Mesendoderm (in vitro differentiated cells): ENCODE measurements at regions not wholly inside any gene's neighbourhood (a gene's known extent, or its start where the extent isn't known, plus 50 kb on each side); places are given as distances from the start of the nearest gene placed in this dataset.
A peak's percentile ranks its signal among the peaks of the same experiment; 100 is the strongest.

Source experiments
- DNase-seq: peaks from one replicate; pipeline ENCODE4 v3.0.0; 2013
- H2AK5ac ChIP-seq: 2 replicates; pipeline ENCODE4 v1.6.1; 2013; ENCODE audit warnings: low read length, inconsistent platforms
- H2BK120ac ChIP-seq: 2 replicates; pipeline ENCODE4 v1.6.1; 2013; ENCODE audit warnings: low read depth, mild to moderate bottlenecking, low read length, moderate library complexity, mixed read lengths
- H2BK15ac ChIP-seq: replicated peaks from 2 replicates; pipeline ENCODE4 v1.6.1; 2013; ENCODE audit warnings: low read depth, mild to moderate bottlenecking, moderate library complexity
- H2BK5ac ChIP-seq: 2 replicates; pipeline ENCODE4 v1.6.1; 2013; ENCODE audit warnings: low read length, inconsistent platforms
- H3K18ac ChIP-seq: 2 replicates; pipeline ENCODE4 v1.6.1; 2013; ENCODE audit warnings: mild to moderate bottlenecking, low read length, mixed read lengths
- H3K23ac ChIP-seq: one replicate; pipeline ENCODE4 v1.6.1; 2013; ENCODE audit warnings: low read length
- H3K27ac ChIP-seq: 2 replicates; pipeline ENCODE4 v1.5.1; 2013; ENCODE audit warnings: low read depth, mild to moderate bottlenecking, inconsistent platforms, low read length, moderate library complexity
- H3K27me3 ChIP-seq: 2 replicates; pipeline ENCODE4 v1.6.1; 2013; ENCODE audit warnings: low read length, control low read depth, mild to moderate bottlenecking, inconsistent platforms; ENCODE audit not compliant: insufficient read depth, poor library complexity
- H3K36me3 ChIP-seq: 2 replicates; pipeline ENCODE4 v1.6.1; 2013; ENCODE audit warnings: low read length, inconsistent platforms; ENCODE audit not compliant: control insufficient read depth, insufficient read depth
- H3K4ac ChIP-seq: one replicate; pipeline ENCODE4 v1.6.1; 2013; ENCODE audit warnings: low read depth, mild to moderate bottlenecking, low read length, moderate library complexity
- H3K4me1 ChIP-seq: 2 replicates; pipeline ENCODE4 v1.6.1; 2013; ENCODE audit warnings: low read depth, low read length, inconsistent platforms; ENCODE audit not compliant: control insufficient read depth
- H3K4me2 ChIP-seq: 2 replicates; pipeline ENCODE4 v1.6.1; 2013; ENCODE audit warnings: low read length
- H3K4me3 ChIP-seq: 2 replicates; pipeline ENCODE4 v1.5.1; 2013; ENCODE audit warnings: mild to moderate bottlenecking, low read length
- H3K56ac ChIP-seq: one replicate; pipeline ENCODE4 v1.6.1; 2013; ENCODE audit warnings: low read length
- H3K79me1 ChIP-seq: 2 replicates; pipeline ENCODE4 v1.6.1; 2013; ENCODE audit warnings: low read length, inconsistent platforms
- H3K79me2 ChIP-seq: 2 replicates; pipeline ENCODE4 v1.6.1; 2013; ENCODE audit warnings: mild to moderate bottlenecking, low read length; ENCODE audit not compliant: control insufficient read depth, insufficient read depth
- H3K9ac ChIP-seq: 2 replicates; pipeline ENCODE4 v1.6.1; 2013; ENCODE audit warnings: low read length, inconsistent platforms
- H4K5ac ChIP-seq: one replicate; pipeline ENCODE4 v1.6.1; 2013; ENCODE audit warnings: low read length
- H4K8ac ChIP-seq: one replicate; pipeline ENCODE4 v1.6.1; 2013; ENCODE audit warnings: low read depth, mild to moderate bottlenecking, control low read depth, low read length, moderate library complexity
- WGBS: extraction: QIAGEN DNeasy Blood & Tissue Kit; methylation state at CpG from one replicate; pipeline ENCODE4 v1.1.7; 2013; ENCODE audit warnings: low lambda C conversion rate, missing lambda C conversion rate; ENCODE audit not compliant: insufficient coverage; ENCODE audit errors: extremely low coverage; 5-methylcytosine and 5-hydroxymethylcytosine counted together

DNA sequence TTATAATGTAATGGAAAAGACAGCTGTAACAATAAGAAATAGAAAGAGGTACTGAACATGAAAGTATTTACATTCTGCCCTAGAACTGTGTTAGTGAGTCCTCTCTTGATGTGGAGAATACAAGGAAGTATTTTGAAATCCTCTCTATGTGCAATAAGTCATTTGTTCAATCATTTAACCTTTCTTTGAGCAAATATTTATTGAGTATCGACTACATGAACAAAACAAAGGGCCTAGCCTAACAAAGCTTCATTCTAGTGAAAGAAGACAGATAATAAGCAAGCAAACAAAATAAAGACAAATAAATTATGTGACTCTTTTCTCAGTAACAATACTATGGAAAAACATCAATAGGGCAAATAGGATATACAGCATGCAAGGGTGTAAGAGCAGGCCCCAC is 354.9 kb upstream of the ATP11B start:
- Histone ChIP-seq H3K27me3 (no peaks in the 10 kb centered on the region), H3K79me1 (no peaks in the 10 kb centered on the region), H4K8ac (no peak overlapping the region), H3K4me1 (no peaks in the 10 kb centered on the region), H3K4ac (no peak overlapping the region), H2BK120ac (no peak overlapping the region), H2AK5ac (no peak overlapping the region), H3K27ac (no peak overlapping the region), H2BK15ac (no peak overlapping the region), H3K9ac (no peak overlapping the region), H3K18ac (no peak overlapping the region), H3K23ac (no peak overlapping the region), H3K4me2 (no peak overlapping the region), H3K4me3 (no peak overlapping the region), H3K56ac (no peak overlapping the region), H4K5ac (no peak overlapping the region), H2BK5ac (no peak overlapping the region), H3K79me2 (no peaks in the 10 kb centered on the region), H3K36me3 (no peaks in the 10 kb centered on the region)
- DNase-seq: no peak
- WGBS: no CpG with 5 or more reads among the region's 1 CpG

DNA sequence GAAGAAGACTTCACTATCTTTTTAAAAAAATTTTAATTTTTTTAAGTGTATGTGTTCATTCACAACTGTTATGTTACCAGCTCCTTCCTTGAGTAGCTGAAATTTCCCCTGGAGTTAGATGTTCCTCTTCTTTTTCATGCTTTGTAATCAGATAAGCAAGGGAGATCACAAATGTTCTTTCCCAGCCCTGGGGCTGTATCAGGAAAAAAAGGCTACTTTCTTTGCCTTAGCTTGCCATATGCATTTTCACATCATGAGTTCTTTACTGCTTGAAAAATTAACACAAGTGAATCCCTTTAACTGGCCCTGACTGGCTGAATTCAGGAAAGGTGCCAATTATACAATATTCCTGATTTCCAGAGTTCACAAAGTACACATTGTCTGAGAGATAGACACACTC is 353.2 kb upstream of the ATP11B start:
- peak; percentile 13 for DNase-seq
- Histone ChIP-seq H3K4me2 (no peak overlapping the region), H3K4me3 (no peak overlapping the region), H3K18ac (no peak overlapping the region), H2BK5ac (no peak overlapping the region), H3K36me3 (no peaks in the 10 kb centered on the region), H4K8ac (no peak overlapping the region), H3K27me3 (no peaks in the 10 kb centered on the region), H2AK5ac (no peak overlapping the region), H4K5ac (no peak overlapping the region), H2BK15ac (no peak overlapping the region), H3K23ac (no peak overlapping the region), H3K79me2 (no peaks in the 10 kb centered on the region), H3K9ac (no peak overlapping the region), H3K4ac (no peak overlapping the region), H3K27ac (no peak overlapping the region), H3K79me1 (no peaks in the 10 kb centered on the region), H3K56ac (no peak overlapping the region), H2BK120ac (no peak overlapping the region), H3K4me1 (no peaks in the 10 kb centered on the region)

DNA sequence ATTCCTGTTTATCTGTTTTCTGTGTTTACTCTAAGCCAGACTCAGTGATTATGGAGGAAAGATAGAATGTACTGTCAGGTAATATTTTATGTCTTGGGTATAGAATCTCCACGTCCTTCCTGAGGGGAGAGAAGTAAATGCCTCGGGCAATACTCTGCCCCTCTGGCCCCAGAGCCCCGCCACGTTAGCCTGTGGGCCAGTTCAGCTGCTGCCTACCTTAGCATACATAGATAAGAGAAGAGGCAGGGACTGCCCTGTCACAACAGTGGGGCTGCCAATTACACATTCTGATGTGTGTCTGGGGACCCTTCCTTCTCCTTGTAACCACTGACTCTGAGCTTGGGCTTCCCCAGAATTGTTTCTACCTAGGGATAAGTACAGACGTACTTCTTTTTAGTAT is 347.7 kb upstream of the ATP11B start:
- DNase-seq: peak; percentile 40
- no CpG with 5 or more reads among the region's 5 CpGs for WGBS

DNA sequence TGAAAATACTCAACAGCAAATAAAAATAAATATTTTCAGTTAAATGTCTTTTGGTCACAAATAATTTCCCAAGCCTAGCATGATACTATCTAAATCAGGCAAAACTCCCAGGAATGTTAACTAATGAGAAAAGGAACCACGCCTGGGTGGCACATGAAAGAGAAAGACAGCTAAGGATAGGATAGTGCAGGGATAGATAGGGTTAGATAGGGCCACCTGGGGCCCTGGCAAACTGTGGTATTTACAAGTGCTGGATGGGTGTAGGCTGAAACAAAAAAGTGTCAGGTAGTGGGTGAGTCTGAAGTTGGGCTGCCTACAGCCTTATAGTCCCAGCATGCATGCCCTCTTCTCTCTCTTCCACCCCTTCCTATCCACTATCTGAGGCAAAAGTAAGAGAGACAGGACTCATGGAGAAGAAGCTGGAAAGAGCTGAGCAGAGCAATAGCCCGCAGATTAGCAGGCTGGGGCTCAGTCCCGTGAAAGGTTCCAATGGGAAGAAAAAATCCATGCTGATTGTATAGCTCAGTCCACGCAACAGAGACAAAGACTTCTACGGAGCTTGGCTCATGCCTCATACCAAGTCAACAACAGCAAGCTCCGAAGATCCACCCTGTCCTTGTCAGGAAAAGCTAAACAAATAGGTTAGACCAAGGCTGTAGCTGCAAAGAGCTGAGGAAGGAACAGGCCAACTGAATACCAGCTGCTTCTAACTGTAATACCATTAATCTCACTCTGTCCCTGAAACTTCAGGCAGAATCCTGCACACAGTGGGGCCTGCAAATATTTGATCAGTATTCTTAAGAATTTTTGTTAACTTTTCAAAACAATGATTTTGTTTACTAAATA is 342.1 kb upstream of the ATP11B start:
- Histone ChIP-seq H3K9ac (no peak overlapping the region), H2BK120ac (no peak overlapping the region), H4K8ac (no peak overlapping the region), H3K79me1 (no peaks in the 10 kb centered on the region), H3K27ac (peak overlapping the region; percentile 39), H2BK15ac (no peak overlapping the region), H3K27me3 (no peaks in the 10 kb centered on the region), H3K4me2 (no peak overlapping the region), H3K79me2 (no peaks in the 10 kb centered on the region), H3K4me1 (peaks cover 3% of the 10 kb centered on the region), H2AK5ac (no peak overlapping the region), H3K18ac (no peak overlapping the region), H2BK5ac (peak overlapping the region; percentile 52), H3K4me3 (no peak overlapping the region), H3K4ac (no peak overlapping the region), H3K36me3 (no peaks in the 10 kb centered on the region), H3K23ac (no peak overlapping the region), H3K56ac (no peak overlapping the region), H4K5ac (no peak overlapping the region)
- peak; percentile 89 for DNase-seq
- WGBS: no CpG with 5 or more reads among the region's 6 CpGs

More for the DNA sequence above, 347.7 kb upstream of the ATP11B start:
- H3K23ac ChIP-seq: no peak overlapping the region
- no peak overlapping the region for H4K5ac ChIP-seq
- no peak overlapping the region for H2AK5ac ChIP-seq
- H3K9ac ChIP-seq: no peak overlapping the region
- no peak overlapping the region for H2BK15ac ChIP-seq
- H3K4me1 ChIP-seq: no peaks in the 10 kb centered on the region
- H3K36me3 ChIP-seq: no peaks in the 10 kb centered on the region
- no peak overlapping the region for H3K56ac ChIP-seq
- no peak overlapping the region for H3K27ac ChIP-seq
- H3K79me2 ChIP-seq: no peaks in the 10 kb centered on the region
- no peak overlapping the region for H3K4me3 ChIP-seq
- no peak overlapping the region for H3K18ac ChIP-seq
- H3K79me1 ChIP-seq: no peaks in the 10 kb centered on the region
- no peak overlapping the region for H3K4ac ChIP-seq
- H3K27me3 ChIP-seq: no peaks in the 10 kb centered on the region
- no peak overlapping the region for H2BK5ac ChIP-seq
- no peak overlapping the region for H2BK120ac ChIP-seq
- H3K4me2 ChIP-seq: no peak overlapping the region
- H4K8ac ChIP-seq: no peak overlapping the region

DNA sequence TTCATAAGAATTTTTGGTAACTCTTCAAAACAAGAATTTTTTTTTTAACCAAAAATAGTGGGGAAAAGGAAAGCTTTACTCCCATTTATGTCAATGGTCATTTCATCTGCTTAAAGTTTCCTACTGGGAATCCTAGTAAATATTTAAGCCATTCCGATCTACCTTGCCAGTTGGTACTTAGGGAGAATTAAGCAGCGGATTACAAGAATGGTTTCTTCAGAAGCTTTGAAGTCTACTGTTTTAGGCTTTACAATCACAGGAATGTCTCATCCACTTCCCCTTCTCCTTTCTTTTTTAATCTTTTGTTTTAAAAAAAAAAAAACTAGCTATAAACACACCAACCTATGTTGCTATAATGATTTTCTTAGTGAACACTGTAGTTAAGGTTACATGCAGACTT is 341.4 kb upstream of the ATP11B start:
- no peak overlapping the region for H4K8ac ChIP-seq
- H3K4me1 ChIP-seq: peaks cover 3% of the 10 kb centered on the region
- peak; percentile 58 for DNase-seq
- no peak overlapping the region for H3K4me2 ChIP-seq
- no peak overlapping the region for H3K18ac ChIP-seq
- H2AK5ac ChIP-seq: no peak overlapping the region
- H3K79me1 ChIP-seq: no peaks in the 10 kb centered on the region
- H3K23ac ChIP-seq: no peak overlapping the region
- H4K5ac ChIP-seq: no peak overlapping the region
- H3K79me2 ChIP-seq: no peaks in the 10 kb centered on the region
- no peak overlapping the region for H3K4me3 ChIP-seq
- no peak overlapping the region for H3K9ac ChIP-seq
- H2BK15ac ChIP-seq: no peak overlapping the region
- H3K36me3 ChIP-seq: no peaks in the 10 kb centered on the region
- H3K27me3 ChIP-seq: no peaks in the 10 kb centered on the region
- no peak overlapping the region for H3K4ac ChIP-seq
- no CpG with 5 or more reads among the region's 2 CpGs for WGBS
- no peak overlapping the region for H3K56ac ChIP-seq
- no peak overlapping the region for H3K27ac ChIP-seq
- H2BK5ac ChIP-seq: no peak overlapping the region
- no peak overlapping the region for H2BK120ac ChIP-seq

DNA sequence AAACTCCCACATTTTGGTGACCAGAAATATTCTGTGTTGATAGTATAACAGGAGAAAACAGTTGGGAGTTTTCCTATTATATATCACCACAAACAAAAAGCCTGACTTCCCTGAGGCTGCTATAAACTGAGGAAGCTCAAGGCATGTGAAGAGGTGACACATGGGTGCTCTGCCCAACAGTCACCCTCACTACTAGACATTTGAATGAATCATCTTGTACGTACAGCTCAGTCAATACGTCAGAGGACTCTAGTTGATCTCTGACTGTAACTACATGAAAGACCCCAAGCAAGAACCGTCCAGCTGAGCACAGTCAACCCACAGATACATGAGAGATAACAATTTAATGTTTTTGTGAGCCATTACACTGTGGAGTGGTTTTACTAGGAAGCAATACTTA is 338.3 kb upstream of the ATP11B start:
- Histone ChIP-seq H2BK15ac (no peak overlapping the region), H4K5ac (no peak overlapping the region), H3K27ac (no peak overlapping the region), H3K4ac (no peak overlapping the region), H2AK5ac (no peak overlapping the region), H3K79me1 (no peaks in the 10 kb centered on the region), H3K4me1 (peaks cover 3% of the 10 kb centered on the region), H3K56ac (no peak overlapping the region), H3K23ac (no peak overlapping the region), H3K4me2 (no peak overlapping the region), H3K36me3 (no peaks in the 10 kb centered on the region), H3K18ac (no peak overlapping the region), H4K8ac (no peak overlapping the region), H3K79me2 (no peaks in the 10 kb centered on the region), H2BK120ac (no peak overlapping the region), H2BK5ac (no peak overlapping the region), H3K27me3 (no peaks in the 10 kb centered on the region), H3K4me3 (no peak overlapping the region), H3K9ac (no peak overlapping the region)
- WGBS: no CpG with 5 or more reads among the region's 3 CpGs
- DNase-seq: no peak
